ENCODE measurements at regions not wholly inside any gene's neighbourhood (a gene's known extent, or its start where the extent isn't known, plus 50 kb on each side); places are given as distances from the start of the nearest gene placed in this dataset.

DNA sequence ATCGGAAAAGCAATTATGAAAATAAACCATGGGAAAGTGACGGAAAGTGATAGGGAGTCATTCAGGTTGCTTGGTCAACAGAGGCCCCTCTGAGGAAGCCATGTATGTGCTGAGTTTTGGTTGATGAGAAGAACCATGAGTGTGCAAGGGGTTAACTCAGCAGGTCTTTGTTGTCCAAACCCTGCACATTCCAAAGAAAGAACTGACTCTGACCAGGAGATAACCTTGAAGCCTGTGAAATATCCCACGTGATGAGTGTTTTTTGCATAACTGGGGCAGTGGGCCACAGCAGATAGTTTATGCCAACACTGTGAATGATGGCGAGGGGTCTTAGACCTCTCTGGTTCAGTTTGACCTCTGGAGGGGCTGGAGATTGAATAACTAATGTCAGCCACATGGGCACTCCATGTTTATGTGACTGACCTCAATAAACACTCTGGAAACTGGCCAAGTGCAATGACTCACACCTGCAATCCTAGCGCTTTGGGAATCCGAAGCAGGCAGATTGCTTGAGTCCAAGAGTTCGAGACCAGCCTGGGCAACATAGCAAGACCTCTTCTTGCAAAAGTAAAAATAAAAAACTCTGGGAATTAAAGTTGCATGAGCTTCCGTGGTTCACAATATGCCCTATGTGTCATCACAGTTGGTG is 154.0 kb upstream of the FOXK1 start:
- H3K27me3 ChIP-seq (ENCODE audit: insufficient read depth, low read length): no peaks in the 10 kb centered on the region
- H2BK12ac ChIP-seq (ENCODE audit: insufficient read length, low read depth, low read length): no peak overlapping the region
- no peak overlapping the region for H4K91ac ChIP-seq (ENCODE audit: insufficient read length, low read depth, low read length)
- no peaks in the 10 kb centered on the region; the same call in 1 of the 2 replicates for H3K27me3 Mint-ChIP-seq (ENCODE audit: low read depth)
- no peaks in the 10 kb centered on the region for H3K9me3 ChIP-seq (ENCODE audit: control insufficient read depth, low read depth, low read length)
- no peak overlapping the region for H2BK120ac ChIP-seq (ENCODE audit: low read depth, low read length, poor library complexity, severe bottlenecking)
- no peak overlapping the region for H4K8ac ChIP-seq (replicated peaks; ENCODE audit: insufficient read length, low read depth, low read length)
- no peaks in the 10 kb centered on the region for H3K23me2 ChIP-seq (ENCODE audit: insufficient read length, low read depth, low read length, poor library complexity, severe bottlenecking)
- H3K4ac ChIP-seq (ENCODE audit: low read depth, low read length): no peak overlapping the region
- peaks cover 3% of the 10 kb centered on the region; the same call in 1 of the 2 replicates for H3K4me1 ChIP-seq (ENCODE audit: insufficient read depth, low read length)
- DNase-seq: no peak
- no peak overlapping the region for H2BK5ac ChIP-seq (ENCODE audit: insufficient read length, low read length)
- H3K18ac ChIP-seq (ENCODE audit: insufficient read length, low read depth, low read length): no peak overlapping the region
- no peak overlapping the region for H3K27ac Mint-ChIP-seq
- peaks cover 0 to 63% of the 10 kb centered on the region in 2 experiments; a peak in 3 of 5 replicates for H3K9me3 Mint-ChIP-seq
- no peaks in the 10 kb centered on the region for H3K79me1 ChIP-seq (ENCODE audit: insufficient read depth, low read depth, low read length, poor library complexity, severe bottlenecking)
- no peaks in the 10 kb centered on the region; a peak in 1 of 7 replicates for H3K36me3 Mint-ChIP-seq (ENCODE audit: insufficient read depth in 1 of 3, low read depth in 3 of 3)
- no peak overlapping the region for H2AK5ac ChIP-seq (ENCODE audit: insufficient read length, low read length)
- no peak overlapping the region for H3K23ac ChIP-seq (ENCODE audit: insufficient read length, low read depth, low read length)
- no peak overlapping the region for H3K9ac ChIP-seq (ENCODE audit: extremely low read depth, insufficient read length, low read length)
- TF ChIP-seq, protein P1, sequence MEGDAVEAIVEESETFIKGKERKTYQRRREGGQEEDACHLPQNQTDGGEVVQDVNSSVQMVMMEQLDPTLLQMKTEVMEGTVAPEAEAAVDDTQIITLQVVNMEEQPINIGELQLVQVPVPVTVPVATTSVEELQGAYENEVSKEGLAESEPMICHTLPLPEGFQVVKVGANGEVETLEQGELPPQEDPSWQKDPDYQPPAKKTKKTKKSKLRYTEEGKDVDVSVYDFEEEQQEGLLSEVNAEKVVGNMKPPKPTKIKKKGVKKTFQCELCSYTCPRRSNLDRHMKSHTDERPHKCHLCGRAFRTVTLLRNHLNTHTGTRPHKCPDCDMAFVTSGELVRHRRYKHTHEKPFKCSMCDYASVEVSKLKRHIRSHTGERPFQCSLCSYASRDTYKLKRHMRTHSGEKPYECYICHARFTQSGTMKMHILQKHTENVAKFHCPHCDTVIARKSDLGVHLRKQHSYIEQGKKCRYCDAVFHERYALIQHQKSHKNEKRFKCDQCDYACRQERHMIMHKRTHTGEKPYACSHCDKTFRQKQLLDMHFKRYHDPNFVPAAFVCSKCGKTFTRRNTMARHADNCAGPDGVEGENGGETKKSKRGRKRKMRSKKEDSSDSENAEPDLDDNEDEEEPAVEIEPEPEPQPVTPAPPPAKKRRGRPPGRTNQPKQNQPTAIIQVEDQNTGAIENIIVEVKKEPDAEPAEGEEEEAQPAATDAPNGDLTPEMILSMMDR (conservative IDR thresholded peaks at IDR 0.05): no peak
- no peak overlapping the region for H3T11ph ChIP-seq (ENCODE audit: low read length)
- H3K14ac ChIP-seq (ENCODE audit: insufficient read depth, low read length): no peak overlapping the region
- H3K56ac ChIP-seq (ENCODE audit: insufficient read length, low read depth, low read length): no peak overlapping the region
- H3K4me2 ChIP-seq (ENCODE audit: insufficient read depth, insufficient read length, low read length): no peak overlapping the region
- H2BK15ac ChIP-seq (ENCODE audit: low read depth, low read length): no peak overlapping the region
- no peak overlapping the region for H4K5ac ChIP-seq (ENCODE audit: insufficient read length, low read depth, low read length)
- no peak overlapping the region for H3K27ac ChIP-seq (ENCODE audit: insufficient read length, low read depth, low read length)
- no peak overlapping the region for H3K4me3 Mint-ChIP-seq
- H2BK20ac ChIP-seq (ENCODE audit: low read depth, low read length, poor library complexity, severe bottlenecking): no peak overlapping the region
- no peaks in the 10 kb centered on the region for H4K20me1 ChIP-seq (ENCODE audit: control insufficient read depth, insufficient read depth, insufficient read length)
- WGBS (ENCODE audit: extremely low coverage, insufficient read length, low lambda C conversion rate): no CpG with 5 or more reads among the region's 8 CpGs
- peaks cover 20% of the 10 kb centered on the region in 2 experiments for H3K4me1 Mint-ChIP-seq
- no peaks in the 10 kb centered on the region for H3K79me2 ChIP-seq (ENCODE audit: insufficient read depth, low read length)
- H2AFZ ChIP-seq (ENCODE audit: low read length): no peak overlapping the region

Data from H9 (cell line).